ENCODE measurements at regions not wholly inside any gene's neighbourhood (a gene's known extent, or its start where the extent isn't known, plus 50 kb on each side); places are given as distances from the start of the nearest gene placed in this dataset.
"Not testable (repeated sequence)": the region's sequence is repeated elsewhere in the genome, so short reads cannot be mapped to it uniquely, and the experiment has no call there.

DNA sequence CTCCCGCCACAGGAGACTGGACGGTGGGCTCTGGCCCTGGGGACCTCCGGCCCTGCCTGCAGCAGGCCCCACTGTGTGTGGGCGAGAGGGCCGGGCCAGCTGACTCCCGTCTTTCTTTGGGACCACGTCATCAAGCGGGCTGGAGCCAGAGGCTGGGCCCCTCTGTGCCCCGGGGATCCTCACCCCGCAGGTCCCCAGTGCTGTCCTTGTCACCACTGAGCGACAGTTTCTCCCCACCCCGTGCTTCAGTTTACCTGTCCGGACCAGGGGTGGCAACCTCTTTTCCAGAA, 181.9 kb upstream of the ZNF469 start:
- DNase-seq (ENCODE audit: low read depth): no peak

- not testable (repeated sequence) for DNase-seq (ENCODE audit: low read depth)
Observed at GRCh38 chr16:88201611-88202010, 181.1 kb upstream of the ZNF469 start.

DNA sequence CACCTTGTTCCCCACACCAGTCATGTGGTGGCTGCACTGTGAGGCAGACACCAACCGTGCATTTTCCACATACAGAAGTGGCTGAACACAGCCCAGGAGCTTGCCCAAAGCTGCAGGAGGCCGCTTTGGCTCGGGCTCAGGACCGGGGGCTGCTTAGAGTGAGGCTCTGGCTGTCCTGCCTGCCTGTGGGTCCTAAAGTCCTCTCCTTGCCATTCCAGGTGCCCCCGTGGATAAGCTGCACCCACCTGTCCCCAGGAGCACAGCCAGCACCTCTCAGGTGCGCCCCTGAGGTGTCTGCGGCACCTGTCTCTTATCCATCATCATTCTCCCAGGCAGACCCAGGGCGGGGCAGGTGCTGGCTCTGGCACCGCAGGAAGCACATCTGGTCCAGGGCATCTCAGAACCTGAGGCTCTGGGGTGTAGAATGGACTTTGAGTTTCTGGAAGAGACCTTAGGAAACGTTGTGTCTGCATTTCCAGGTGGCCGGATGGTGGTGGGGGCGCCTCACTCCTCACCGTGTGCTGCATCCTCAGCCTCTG, 180.5 kb upstream of the ZNF469 start:
- no peak for DNase-seq (ENCODE audit: low read depth)

DNA sequence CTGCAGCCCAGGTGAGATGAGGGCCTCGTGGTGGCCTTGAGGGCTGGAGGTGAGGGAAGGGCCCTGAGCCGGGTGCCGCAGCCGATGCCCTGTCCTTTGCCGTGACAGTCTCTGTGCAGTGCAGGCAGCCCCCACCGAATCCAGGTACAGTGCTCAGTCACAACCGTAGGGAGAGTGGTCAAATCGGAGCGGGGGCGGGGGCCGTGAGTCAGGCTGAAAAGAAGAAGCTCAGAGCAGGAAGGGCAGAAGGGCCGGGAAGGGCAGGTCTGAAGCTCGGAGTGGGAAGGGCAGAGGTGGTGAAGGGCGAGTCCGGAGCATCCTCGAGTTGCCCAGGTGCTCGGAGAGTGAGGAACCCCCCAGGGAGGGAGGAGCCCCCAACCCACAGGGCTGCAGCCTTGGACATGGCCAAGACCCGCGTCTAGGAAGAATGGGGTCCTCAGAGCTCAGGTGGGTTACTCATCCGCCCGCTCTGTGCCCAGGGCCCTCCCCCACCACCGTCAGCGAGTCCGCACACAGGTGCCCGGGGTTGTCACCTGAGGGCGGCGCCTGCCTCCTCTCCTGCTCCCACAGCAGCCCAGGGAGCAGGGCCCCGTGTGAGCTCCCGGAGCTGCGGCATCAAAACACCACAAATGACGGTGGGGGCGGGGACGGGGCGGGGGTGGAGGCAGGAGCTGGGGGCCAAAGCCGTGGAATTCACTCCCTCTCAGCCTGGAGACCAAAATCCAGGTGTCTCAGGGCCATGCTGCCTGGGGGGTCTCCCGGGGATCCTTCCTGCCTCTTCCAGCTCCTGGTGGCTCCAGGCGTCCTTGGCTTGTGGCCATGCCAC, 179.7 kb upstream of the ZNF469 start:
- DNase-seq (ENCODE audit: low read depth): not testable (repeated sequence)

- not testable (repeated sequence) for DNase-seq (ENCODE audit: low read depth)
Observed at GRCh38 chr16:88204131-88205110, 178.3 kb upstream of the ZNF469 start.

DNA sequence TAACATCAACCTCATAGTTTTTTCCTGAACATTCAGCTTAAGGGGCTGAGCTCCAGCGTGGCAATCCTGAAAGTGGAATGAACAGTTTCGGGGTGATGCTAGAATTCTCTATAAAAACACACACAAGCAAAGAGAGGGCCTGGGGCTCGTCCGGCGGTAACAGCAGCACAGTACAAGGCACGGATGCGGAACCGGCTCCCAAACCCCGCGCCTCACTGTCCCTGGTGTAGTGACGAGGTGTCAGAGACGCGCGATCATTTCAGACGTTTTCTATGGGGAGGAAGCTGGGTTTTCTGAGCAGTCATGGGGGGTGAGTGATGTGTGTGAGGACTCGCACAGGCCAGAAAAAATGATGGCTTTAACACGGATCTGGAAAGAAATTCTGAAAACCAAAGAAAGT, 177.3 kb upstream of the ZNF469 start:
- DNase-seq (ENCODE audit: low read depth): not testable (repeated sequence)

GRCh38 chr16:88206006-88206405, 176.8 kb upstream of the ZNF469 start:
- DNase-seq (ENCODE audit: low read depth): not testable (repeated sequence)

GRCh38 chr16:88206516-88206915, 176.2 kb upstream of the ZNF469 start:
- not testable (repeated sequence) for DNase-seq (ENCODE audit: low read depth)

DNA sequence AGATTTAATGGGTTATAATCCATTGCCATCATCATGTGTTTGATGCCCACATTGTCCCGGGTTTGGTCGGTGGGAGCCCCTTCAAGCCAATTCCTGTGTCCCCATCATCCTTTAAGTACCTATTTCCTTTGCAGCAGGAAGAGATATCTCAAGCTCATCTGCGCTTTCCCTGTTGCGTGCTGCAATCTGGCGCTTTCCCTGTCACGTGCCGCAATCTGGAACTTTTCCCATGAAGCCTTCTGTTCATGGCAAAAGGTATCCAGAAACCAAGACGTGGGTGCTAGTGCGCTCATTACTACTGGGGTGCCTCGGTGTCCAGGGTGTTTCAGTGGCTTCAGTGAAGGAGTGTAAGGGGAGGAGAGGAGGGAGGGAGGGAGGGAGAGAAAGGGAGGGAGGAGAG, 174.6 kb upstream of the ZNF469 start:
- no peak for DNase-seq (ENCODE audit: low read depth)

- DNase-seq (ENCODE audit: low read depth): not testable (repeated sequence)
Observed at GRCh38 chr16:88208776-88209175, 174.0 kb upstream of the ZNF469 start.

DNA sequence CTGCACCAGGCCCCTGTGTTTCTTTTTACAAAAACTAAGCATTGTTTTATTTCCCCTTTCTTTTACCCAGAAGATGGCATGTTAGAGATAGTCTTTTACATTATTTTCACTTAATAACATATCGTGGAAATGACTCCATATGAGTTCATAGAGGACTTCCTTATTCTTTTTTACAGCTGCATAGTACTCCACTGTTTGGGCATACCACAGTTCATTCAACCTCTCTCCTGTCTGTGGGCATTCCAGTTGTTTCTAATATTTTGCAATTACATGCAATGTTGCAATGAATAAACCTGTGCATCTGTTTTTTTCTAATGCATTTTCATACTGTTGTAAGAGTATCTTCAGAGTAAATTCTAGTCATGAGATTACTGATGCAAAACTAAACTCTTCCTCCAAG, 173.2 kb upstream of the ZNF469 start:
- DNase-seq (ENCODE audit: low read depth): not testable (repeated sequence)

DNA sequence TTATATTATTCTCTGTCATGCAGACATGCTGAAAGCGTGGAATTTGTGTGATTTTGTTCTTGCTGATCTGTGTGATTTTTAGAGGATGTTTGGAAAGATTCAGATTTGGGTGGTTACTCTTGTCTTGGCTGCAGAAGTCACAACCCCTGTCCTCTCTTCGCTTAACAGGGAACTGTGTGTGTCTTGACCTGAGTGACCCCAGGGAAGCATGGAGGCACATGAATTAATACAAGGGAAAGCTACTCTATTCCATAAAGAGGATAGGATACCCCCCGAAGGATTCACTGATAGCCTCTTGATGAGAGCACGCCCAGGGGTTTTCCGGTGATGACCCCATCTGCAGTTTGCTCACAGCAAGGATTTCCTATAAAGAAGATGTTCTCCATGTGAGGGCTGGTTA, 168.8 kb upstream of the ZNF469 start:
- DNase-seq (ENCODE audit: low read depth): not testable (repeated sequence)

GRCh38 chr16:88221001-88221761, 161.6 kb upstream of the ZNF469 start:
- DNase-seq (ENCODE audit: low read depth): not testable (repeated sequence)

GRCh38 chr16:88223696-88224095, 159.1 kb upstream of the ZNF469 start:
- DNase-seq (ENCODE audit: low read depth): not testable (repeated sequence)

DNA sequence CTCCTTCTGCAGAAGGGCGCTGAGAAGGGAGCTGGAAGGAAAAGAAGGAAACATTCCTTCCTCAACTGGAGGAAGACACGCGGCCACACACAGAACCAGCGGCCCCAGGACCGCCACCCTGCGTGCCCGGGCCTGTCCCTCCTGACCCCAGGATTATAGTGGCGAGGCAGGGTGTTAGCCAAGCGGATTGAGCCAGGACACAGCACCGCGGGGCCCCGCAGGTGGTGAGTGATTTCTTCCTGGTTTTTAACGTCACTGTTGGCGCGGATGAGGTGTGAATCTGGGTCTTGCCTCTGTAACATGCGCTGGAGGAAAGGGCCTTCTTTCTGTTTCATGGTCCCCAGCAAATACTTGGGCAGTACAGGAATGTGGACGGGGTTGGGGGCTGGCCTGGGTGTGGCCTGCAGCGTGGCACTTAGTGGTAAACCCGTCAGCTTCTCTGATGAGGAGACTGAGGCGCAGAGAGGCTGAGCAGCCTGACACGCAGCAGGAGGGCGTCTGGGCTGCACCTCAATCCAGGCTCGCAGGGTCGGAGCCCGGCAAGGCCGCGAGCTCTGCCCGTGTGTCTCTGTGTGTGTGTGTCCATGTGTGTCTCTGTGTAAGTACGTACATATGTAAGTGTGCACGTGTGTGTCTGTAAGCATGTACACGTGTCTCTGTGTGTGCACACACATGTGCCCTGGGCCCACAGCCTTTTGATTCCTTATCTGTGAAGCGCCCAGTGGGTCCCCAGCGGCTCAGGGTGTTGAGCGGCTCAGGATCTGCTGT, 158.4 kb upstream of the ZNF469 start:
- not testable (repeated sequence) for DNase-seq (ENCODE audit: low read depth)

GRCh38 chr16:88225640-88226230, 157.0 kb upstream of the ZNF469 start:
- DNase-seq (ENCODE audit: low read depth): not testable (repeated sequence)

DNA sequence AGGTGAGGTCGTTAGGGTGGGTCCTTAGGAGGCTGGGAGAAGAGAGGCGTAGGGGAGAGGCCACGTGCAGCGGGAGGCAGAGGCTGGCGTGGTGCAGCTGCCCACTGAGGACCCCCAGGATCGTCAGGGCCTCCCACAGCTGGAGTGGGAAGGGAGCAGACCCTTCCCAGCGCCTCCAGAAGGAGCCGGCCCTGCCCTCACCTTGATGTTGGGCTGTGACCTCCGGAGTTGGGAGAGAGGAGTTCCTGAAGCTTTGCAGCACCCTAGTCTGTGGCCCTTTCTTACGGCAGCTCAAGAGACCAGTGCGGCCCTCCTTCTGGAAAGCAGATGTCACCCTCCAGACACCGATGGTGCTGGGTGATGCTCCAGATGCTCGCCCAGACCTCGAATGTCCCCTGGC, 156.5 kb upstream of the ZNF469 start:
- DNase-seq (ENCODE audit: low read depth): not testable (repeated sequence)

GRCh38 chr16:88227026-88227721, 155.6 kb upstream of the ZNF469 start:
- DNase-seq (ENCODE audit: low read depth): not testable (repeated sequence)

GRCh38 chr16:88227722-88228482, 154.9 kb upstream of the ZNF469 start:
- not testable (repeated sequence) for DNase-seq (ENCODE audit: low read depth)

Data from fibroblast of the conjunctiva (primary cell).